GM18498 (cell line): ENCODE measurements at regions not wholly inside any gene's neighbourhood (a gene's known extent, or its start where the extent isn't known, plus 50 kb on each side); places are given as distances from the start of the nearest gene placed in this dataset.
"Not testable (repeated sequence)": the region's sequence is repeated elsewhere in the genome, so short reads cannot be mapped to it uniquely, and the experiment has no call there.

Experiments used
- ATAC-seq: cut with Tn5 transposase; IDR thresholded peaks from one replicate; pipeline ENCODE4 v1.9.1; 2021; ENCODE audit warnings: mild to moderate bottlenecking, moderate library complexity; ENCODE audit not compliant: unreplicated experiment

DNA sequence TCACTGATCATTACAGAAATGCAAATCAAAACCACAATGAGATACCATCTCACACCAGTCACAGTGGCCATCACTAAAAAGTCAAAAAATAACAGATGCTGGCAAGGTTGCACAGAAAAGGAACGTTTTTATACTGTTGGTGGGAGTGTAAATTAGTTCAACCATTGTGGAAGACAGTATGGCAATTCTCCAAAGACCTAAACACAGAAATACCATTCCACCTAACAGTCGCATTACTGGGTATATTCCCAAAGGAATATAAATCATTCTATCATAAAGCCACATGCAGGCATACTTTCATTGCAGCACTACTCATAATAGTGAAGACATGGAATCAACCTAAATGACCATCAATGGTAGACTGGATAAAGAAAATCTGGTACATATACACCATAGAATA lies 83.2 kb upstream of the ARID5B start:
- ATAC-seq: not testable (repeated sequence)

DNA sequence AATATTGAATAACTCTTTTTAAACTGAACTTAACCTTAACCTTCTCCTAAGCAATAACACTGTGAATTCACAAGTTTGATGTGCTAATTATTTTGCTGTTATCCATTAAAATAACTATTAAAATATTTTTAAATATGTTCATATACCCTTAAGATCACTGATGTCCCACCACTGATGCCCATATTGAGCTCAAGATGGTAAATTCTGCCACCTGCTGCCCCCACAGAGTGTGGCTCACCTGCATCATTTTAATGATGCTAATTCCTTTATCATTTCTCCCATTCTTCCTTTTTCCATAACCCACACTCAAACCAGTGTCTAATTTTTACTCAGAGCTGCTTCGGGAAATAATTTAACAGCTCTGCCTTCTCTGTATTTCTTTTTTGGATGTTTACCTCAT lies 82.3 kb upstream of the ARID5B start:
- ATAC-seq: no peak

DNA sequence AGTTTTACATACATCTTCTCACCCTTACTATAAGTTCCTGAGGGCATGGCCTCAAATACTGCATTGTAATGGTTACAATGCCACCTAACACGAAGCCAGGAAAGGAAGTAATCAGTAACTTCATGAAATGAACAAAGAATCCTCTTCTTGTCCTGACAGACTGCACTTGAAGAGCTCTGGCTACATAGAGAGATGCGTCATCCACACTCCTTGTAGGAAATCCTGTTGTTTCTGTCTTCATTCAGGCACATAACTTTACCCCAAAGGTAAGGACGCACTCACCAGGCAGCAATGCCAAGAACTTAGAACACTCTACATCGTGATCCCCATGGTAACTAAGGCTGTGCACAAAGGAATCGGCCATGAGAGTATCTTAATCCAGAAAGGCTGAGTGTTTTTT lies 80.3 kb upstream of the ARID5B start:
- no peak for ATAC-seq

DNA sequence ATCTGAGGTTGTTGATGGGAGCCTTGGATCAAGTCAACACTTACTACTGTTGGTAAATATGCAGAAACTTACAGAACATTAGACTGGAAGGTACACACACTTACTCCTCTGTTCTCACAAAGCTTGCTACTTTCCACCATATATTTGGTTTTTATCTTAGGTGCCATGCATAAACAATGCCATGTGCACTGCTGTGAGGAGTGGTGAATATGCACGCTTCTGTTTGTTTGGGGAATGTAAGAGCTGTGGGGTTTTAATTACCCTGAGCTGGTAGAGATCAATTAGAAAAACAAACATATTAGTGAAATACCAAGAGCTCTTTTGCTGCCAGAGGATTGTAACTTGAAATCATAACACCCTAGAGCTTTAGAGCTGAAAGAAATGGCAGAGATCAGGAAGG lies 79.8 kb upstream of the ARID5B start:
- ATAC-seq: no peak

DNA sequence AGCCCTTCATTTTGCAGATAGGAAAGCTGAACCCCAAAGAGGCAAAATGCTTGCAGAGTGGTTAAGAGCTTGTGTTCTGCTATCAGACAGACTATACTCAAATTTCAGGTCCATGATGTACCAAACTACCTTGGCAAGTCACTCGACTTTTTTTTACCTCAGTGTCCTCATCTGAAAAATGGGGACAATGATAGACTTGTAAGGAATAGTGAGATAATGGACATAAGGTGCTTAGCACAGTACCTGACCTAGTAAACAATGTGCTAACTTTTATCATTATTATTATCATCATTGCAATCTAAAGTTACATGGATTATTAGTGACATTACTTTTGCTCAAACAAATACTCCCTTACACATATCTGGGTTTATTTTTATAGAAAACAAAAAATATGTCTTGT lies 79.4 kb upstream of the ARID5B start:
- ATAC-seq: no peak

DNA sequence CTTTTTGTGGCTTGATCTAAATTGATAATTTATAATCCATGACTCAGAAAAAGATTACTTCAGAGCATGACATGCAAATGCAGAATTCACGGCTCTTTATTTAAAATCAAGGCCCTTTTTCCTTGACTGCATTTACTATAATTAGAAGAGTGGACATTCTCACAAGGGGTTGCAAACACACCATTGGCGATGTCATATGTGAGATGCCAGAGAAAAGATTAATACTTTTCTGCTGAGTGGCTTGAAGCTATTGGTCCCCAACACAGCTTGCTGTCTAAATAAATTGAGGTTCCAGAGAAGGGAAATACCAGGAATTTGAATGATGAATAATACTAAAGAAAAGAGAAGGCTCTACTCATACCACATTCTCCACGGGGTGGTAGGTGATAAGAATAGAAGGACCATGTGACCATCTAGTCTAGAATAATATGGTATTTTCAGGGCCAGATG lies 78.7 kb upstream of the ARID5B start:
- no peak for ATAC-seq

DNA sequence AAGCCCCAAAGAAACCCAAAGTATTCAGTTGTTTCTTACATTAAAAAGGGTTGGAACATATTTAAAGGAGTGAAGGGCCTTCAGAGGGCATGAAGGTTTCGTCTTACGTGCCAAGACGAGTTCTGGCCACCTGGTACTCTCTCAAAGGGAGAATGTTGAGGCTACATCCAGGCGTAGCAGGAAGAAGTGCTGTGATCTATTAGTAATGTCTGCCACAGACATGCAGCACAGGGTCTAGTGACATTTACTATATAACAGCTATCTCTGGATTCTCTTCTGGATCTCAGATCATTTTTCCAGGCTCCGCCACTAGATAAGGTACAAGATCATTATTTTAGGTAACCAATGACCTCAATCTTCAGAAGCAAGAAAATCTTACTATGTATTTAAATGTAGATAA lies 76.5 kb upstream of the ARID5B start:
- ATAC-seq: no peak

DNA sequence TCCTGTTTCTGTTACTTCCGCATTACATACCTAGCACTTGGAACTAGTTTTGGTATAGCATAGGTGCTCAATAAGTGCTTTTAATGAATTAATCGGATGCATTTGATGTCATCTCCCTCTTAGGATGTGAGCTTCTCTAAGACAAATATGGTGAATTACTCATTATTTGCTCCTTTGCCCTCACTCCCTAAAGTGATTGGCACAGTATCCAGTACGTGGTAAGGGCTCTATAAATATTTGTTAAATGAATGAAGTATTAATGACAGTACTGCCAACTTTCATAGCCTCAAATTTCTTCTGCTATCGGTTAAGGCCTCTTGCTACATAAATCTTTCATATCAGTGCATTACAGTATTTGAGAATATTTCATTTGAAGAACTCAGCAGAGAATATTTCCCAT lies 75.9 kb upstream of the ARID5B start:
- ATAC-seq: no peak

DNA sequence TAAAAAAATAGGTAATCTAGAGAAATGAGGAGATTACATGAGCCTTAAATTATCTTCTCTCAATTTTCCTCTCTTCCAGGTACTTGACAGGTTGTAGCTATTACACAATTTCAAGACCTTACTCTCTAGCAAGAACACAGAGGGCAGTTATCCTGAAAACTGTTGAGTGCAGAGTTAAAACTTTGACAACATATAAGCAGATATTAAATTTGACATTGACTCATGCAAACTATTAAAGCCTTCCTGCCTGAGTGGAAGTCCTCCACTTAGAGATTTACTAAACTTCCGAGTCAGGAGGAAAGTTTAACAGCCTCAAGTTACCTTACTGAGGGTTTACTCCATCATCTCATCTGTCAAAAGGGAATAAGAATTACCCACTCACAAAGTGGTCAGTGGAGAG lies 73.5 kb upstream of the ARID5B start:
- ATAC-seq: no peak

DNA sequence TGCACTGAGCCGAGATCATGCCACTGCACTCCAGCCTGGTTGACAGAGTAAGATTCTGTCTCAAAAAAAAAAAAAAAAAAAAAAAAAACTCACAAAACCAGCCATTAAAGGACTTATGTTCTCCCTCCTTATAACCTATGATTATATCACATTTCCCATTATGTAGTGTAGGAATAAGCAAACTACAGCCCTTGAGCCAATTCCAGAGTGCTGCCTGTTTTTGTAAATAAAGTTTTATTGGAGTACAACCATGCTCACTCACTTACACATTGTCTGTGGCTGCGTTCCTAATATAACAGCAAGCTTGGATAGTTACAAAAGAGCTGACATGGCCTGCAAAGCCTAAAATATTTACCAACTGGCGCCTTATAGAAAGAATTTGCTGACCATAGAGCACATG lies 72.7 kb upstream of the ARID5B start:
- ATAC-seq: no peak

DNA sequence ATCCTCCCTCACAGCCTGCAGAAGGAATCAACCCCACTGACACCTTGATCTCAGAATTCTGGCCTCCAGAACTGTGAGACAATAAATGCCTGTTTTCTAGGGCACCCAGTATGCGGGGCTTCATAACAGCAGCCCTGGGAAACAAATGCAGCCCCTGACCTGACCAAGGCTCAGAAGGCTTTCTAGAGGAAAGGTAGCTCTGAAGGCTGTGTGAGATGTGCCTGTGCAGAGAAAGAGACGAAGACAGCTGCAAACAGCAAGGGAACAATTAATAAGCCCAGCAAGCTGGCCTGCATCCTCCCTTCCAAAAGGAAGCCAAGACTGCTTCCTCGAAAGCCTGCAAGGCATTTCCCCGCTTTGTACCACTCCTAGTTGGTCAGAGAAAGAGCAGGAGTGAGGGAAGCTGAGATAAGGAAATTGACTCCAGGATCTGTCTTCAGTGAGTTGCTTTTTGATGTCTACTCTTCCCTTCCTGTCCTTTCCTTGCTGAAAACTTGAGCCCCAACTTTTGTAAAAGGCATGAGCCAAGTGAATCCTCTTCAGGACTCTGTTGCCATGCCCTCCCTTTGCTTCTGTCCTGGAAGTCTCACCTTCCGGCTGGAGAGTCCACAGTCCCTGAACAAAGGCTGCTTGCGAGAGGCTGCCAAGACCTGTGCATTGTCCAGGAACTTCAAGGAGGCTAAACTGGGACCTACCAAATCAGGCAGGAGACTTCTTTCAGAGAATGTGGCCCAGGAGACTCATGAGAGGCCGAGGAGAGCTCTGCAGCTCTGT lies 71.2 kb upstream of the ARID5B start:
- no peak for ATAC-seq

DNA sequence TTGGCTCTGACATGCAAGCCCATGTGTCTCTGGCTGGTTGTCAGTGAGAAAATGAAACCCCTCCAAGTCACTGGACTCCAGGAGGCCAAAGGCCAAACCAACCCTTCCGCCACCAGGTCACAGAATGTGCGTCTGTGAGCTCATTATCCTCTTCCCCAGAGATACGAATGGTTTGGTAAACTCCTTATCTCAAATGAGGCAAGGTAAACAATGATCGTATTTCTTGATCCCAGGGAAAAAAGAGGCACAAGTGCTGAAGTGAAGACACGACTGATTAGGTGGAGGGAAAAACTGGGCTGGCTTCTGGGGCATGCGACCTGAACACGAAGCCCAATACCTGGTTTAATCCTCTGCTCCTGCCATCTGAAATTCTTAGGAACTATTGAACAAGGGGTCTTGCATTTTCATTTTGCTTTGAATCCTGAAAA lies 70.6 kb upstream of the ARID5B start:
- no peak for ATAC-seq

DNA sequence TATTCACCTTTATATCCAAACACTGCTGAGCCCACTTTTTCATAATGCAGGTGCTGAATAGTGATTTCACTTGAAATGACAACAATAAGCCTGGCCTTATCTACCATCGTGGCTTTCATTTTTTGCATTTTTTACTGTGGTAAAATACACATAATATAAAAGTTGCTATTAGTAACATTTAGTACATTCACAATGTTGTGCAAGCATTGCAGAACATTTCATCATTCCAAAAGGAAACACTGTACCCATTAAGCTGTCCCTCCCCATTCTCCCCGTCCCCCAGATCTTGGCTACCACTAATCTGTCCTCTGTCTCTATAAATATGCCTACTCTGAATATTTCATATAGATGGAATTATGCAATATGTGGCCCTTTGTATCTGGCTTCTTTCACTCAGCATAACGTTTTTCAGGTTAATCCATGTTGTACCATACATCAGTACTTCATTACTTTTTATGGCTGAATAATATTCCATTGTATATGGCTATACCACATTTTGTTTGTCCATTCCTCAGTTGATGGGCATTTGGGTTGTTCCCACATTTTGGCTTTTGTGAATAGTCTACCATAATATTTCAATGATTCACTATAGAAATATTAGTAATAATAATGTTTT lies 68.5 kb upstream of the ARID5B start:
- ATAC-seq: no peak

DNA sequence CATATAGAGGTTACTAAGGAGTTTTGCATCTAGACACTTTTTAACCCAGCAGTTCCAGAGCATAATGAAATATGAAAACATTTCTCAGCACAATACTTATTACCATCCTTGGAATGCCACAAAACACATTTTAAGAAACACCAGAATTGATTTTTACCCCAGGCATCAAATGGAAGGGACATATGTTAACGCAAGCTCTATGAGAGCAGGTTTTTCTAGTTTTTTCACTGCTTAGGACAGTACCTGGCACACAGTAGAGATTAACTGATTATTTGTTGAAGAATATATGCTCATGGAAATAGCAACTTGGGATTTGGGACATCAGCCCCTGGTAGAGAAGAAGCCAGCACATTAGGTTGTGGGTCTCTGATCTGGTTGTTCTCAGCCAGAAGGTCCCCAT lies 67.0 kb upstream of the ARID5B start:
- no peak for ATAC-seq

DNA sequence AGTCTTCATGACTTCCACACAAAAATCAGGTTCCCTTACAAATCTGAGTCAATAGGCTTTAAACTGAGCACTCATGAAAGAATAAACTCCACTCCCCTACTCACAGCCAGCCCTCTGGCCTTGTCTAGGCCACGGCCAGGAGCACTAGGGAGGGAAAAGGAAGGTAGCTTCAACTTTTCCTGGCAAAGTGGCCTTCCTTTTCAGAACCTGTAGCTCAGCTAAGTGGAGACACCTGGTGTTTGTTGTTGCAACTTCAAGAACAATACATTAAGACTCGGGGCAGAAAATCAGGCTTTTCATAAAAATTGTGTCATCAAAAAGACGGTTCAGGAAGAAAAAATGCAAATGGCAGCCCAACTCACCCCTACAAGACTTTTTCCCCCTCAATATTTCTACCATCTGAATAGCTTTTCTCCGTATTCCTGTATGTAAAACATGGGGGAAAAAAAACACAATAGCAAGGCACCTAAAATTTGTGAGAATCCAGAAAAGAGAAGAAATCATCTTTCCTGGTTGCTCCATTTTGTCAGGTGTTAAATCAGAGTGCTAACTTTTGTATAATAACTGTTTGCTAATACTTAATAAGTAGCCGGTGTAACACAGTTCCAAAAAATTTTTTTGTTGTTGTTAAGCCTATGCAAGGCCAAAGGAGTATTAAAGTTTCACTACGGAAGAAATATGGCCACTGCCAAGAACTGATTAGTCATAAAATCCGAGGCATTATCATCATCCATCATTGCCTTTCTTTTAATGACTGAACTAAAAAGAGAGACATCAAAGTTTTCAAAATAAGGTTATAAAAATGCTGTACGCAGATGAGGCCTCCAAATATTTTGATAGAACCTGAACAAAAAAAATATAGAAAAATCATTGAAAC lies 66.2 kb upstream of the ARID5B start:
- ATAC-seq: peak; percentile 69

DNA sequence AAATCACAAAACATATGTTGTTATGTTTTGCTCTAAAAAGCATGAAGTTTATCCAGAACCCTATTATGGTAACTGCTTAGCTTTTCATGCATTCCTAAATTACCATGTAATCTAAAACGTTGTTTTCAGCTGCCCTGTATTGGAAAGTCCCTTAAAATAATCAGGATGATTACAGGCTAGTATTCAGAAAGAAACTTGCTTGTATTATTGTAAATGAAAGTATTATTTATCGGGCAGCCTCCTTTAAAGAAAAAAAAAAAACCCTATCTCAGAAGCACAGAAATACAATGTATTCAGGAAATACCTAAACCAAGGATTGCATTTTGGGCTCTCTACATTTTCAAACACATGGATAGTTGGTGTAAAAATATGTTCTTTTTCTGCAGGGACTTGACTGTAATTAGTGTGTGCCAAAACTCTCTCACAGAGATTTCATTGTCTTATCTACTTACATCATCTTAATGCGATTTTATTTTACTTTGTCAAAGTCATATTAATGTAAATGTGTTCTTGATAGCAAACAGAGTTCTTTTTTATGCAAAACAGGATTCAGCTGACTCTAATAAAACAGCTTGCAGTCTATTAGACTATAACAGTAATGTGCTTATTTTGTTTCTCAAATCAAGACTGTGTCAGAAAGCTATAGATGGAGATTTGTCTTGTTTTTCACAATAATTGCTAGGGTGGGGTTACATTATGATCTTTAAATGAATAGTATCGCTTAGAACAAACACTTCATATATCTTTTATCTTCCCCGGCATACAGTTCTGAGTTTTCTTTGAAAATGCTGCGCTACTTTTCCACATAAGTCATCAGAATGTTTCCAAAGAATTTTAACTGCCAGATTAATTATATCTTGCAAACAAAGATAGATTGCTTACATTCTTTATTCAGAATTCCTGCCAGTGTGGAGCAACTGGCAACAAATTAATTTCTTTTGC lies 65.3 kb upstream of the ARID5B start:
- no peak for ATAC-seq

DNA sequence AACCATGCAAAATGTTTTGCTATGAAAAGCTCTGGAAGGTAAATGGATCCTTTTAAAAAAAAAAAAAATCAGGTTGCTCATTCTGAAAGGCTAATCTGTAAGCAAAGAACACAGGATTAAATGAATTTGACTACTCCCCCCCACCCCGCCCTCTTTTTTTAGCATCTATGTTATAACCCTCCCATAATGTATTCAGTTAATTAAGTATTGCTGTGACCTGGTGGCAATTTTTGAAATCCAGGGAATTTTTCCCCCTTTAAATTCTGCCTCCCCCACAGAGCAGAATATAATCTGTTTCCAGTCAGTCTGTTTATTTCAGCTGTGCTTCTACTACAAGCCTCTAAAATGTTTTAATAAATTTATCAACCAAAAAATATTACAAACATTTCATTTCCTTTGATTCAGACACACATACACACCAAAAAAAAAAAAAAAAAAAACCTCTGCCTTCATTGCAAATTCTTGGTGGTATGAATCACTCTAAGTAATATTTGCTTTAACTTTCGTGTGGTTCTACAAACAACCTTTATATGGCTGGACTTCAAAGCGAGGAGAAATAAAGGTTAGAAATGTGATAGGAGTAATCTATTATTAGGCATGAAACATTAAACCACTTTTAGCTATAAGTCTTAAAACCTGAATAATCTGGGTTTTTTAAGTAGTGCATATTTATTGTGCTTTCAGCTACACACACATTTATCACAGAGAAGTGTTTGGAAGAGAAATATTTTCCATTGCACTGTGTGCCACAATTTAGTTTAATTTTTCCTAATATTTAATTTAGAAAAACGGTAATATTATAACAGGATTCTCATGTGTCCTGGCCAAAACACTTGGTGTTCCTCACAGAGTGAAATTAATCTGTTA lies 64.4 kb upstream of the ARID5B start:
- ATAC-seq: no peak

DNA sequence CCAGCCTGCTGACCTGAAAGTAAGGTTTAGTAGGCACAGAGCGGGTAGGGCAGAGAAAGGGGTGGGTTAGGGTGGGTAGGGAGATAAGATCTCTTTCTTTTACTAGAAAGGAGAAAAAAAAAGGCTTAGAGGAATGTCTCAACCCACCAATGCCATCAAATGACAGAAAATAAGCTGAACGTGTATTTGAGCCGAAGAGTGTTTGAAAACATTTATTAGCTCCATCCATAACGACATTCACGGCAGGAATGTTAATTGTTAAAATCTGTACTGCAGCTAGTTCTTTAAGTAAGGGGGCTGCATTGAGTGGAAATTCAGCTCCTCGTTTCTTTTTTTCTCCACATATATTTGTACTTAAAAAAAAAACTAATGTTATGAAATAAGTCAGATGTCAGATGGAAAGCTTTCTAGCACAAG lies 63.7 kb upstream of the ARID5B start:
- no peak for ATAC-seq

DNA sequence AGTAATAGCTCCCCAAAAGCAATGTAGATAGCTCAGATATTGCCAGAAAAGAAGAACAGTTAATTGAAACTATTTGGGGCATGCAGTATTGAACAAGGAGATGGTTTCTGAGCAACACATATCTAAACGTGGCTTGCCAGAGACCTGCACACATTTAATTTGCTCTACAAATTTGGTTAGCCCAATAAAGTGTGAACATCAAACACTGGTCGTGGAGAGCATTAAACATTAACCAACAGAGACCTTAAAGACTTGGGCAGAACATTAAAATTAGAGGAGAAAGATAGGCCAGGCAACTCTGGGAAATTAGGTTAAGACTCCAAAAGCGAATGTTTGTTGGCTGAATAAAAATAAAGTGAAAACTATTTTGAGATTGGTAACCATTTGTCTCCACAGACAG lies 61.6 kb upstream of the ARID5B start:
- no peak for ATAC-seq

DNA sequence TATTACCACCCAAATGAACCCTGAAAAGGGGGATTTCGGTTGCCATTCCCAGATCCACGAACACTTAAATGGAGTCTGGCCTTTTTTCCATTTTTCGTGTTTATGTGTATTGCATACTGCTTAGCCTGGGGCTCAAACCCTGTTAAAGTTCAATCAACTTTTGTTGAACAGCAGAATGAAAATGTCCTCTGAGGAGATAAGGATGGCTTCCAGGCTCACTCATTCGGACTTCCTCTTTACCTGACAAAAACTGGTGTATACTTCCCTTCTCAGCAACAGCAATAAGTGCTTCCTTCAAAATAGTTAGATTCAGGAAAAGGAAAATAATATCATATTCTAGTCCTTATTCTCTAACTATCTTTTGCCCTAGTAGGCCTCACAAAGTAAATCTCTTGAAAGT lies 61.1 kb upstream of the ARID5B start:
- no peak for ATAC-seq
